HG03354 (cell line): ENCODE measurements at regions not wholly inside any gene's neighbourhood (a gene's known extent, or its start where the extent isn't known, plus 50 kb on each side); places are given as distances from the start of the nearest gene placed in this dataset.

Experiments used
- ATAC-seq: cut with Tn5 transposase; IDR thresholded peaks from one replicate; pipeline ENCODE4 v1.9.1; 2021; ENCODE audit warnings: mild to moderate bottlenecking; ENCODE audit not compliant: unreplicated experiment, poor library complexity, severe bottlenecking

DNA sequence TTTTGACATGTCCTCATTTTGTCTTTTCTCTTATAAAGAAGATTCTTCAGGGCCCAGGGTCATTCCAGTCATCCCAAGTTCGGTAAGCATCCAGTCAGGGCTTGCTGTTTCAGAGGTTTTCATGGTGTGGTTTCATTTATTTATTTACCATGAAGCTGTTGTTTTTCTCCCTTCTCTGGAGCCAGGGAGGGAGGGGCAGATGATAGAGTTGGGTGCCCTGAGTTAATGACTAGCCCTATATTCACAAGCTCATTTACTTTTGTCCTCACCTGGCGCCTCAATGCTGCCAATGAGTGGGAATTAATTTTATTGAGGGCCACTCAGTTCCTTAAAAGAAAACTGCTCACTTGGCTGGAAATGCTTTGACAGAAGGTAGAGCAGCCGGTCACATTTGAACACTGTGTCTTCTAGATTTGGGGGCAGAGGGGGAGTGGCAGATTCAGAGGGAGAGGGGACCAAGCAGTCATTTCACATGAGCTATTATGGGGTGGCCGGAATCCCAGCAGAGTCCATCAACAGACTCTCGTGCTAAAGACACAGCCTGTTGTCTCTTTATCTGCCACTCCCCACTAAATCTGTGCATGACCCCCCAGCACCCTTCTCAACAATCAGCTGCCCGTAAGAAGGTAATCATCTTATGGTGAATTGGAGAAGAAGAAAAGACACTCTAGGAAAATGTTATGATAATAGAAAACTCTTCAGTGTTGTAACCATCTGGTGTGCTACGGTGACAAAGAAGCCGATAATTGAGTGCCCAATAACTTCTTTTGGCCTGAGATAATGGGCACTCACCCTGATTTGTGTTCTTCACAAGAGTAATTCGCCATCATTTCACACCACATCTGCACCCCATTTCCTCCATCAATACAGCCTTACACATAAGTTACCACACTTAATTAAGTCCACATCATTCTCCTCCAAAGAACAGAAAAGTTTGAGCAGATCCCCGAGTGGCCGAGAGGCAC is 573.5 kb upstream of the JAG1 start:
- no peak for ATAC-seq

DNA sequence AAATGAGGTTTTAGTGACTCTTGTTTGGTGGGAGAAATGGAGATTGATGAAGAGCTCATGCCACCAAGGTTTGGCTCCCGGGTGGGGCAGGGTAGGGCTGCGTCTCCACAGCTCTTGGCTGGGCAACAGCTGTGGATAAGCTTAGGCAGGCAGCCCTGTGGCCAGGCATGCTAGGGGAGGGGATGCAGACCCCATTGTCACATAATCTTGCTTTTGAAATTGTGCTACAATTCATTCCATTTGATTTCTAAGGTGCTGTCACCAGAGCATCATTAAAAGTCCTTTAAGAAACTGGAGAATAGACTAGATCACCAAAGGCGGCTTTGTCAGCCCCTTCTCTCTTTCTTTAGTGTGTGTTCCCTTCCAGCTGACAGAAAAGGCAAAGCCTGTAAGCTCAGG is 574.2 kb upstream of the JAG1 start:
- ATAC-seq = no peak

DNA sequence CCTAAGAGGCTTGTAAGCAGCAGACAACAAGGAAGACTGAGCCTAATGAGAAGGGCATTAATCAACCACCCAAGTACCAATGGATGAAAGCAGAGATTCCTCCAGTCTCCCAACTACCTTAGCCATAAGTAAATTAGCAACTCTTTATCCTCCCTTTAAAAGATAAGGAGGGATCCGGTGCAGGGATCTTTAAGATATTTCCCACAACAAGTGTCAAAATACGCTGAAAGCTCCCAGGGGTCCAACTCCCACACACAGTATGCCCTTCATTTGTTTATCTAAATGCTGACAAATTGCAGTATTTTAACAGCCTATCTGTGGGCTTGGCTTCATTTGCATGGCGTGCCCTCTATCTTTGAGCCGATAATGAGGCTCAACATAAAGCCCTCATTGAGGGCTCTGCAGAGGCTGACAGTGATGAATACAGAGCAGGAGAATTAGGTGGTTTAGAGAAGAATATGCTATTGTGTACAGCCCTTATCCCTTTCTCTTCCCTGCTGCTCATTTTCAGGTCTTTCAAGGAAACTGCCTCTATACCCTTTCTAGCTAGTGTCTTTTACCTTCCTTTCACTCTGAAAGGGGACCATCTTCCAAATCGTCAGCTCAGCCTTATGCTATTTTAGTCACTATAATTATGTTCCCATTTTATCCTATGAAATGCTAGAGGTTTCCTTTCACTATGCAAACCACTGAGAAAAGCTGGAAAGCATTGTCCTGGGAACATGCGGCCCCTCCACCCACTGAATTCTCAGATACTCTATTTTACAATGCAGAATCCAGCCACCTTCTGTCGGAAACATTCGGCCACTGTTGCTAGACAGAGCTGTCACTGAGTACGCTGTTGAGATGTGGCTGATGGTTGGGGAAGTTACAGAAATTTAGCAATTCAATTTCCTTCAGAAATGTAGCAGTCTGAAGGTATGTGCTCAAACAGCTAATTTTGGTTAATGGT is 575.2 kb upstream of the JAG1 start:
- ATAC-seq = no peak

DNA sequence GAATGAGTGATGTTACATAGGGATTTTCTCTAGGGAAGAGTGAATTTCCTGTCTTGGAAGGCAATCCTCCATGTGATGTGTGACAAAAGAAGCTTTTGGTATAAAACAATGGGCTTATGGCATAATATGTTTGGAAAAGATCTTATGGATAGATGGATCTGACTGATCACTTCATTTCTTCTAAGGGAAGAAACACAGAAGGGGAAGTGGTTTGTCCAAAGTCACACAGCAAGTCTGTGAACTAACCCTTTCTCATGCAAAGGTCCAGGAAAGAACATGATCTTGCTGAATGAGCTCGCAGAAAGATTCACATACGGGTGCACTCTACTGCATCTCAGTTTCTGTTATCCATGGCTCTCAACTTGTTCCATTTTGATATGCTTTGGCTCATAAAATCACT is 575.9 kb upstream of the JAG1 start:
- no peak for ATAC-seq

DNA sequence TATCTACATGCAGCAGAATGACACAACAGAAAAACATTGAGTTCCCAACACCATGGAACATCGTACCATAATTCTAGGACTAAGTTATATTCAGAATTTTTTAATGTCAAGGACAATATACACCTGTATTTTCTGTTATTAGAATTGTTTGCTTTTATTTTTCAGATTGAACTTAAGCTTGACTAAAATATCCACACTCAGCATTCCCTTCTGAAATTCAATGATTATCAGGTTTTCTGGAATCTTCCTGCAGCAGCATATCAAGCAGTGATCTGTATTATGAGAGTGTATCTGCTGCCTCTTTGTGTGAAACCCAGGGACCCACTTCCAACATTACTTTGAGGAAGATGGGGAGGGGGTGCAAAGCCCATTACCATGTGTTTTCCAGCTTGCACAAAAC is 578.6 kb upstream of the JAG1 start:
- no peak for ATAC-seq

DNA sequence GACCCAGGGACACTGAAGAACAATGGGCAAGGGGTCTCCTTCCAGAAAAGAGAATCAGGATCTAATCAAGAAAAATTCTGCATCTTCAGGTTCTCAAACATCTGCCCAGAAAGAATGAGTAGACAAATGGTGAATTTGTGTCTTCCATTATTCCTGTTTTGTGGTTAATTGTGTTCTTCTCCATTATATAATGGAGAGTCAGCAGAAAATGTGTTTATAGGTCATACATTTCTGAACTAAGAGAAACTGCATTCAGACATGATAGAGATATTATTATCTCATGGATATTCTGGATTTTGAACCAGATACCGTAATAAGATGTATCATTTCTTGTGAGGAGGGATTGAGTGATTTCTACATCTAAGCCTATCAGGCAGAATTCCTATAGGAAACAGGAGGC is 581.7 kb upstream of the JAG1 start:
- ATAC-seq = no peak

DNA sequence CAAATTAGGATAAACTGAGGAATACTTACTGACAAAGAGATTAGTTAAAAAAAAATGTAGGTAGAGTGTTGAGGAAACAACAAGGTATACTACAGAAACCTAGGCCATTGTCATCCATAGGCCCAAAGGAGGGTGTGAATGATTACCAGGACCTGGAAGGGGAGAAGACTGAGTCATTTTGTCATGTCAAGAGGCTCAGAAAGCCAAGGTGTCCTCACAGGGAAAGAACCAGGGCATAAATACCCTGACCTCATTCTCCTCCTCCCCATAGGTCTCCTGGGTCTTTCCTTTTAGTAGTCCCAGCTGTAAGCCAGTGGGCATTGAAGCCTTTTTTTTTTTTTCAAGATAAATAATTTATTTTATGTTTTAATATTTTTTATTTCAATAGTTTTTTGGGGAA is 582.1 kb upstream of the JAG1 start:
- ATAC-seq = no peak

DNA sequence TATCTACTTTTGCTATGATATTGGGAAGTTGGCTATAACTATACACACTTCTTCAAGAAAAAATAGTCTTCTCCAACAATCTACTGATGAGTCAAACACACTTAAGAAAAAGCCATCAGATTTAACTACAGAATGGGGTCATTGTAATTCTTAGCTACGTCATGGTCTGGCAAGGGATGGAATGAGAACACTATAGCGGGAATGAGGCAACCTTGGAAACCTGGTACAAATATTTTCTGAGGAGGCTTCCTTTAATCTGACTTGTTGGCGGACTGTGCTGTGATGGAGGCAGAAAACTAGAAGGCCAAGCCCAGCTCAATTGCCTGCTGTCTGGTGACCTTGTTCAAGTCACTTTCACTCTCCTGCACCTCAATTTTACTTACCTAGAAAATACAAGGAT is 586.8 kb upstream of the JAG1 start:
- ATAC-seq = no peak

DNA sequence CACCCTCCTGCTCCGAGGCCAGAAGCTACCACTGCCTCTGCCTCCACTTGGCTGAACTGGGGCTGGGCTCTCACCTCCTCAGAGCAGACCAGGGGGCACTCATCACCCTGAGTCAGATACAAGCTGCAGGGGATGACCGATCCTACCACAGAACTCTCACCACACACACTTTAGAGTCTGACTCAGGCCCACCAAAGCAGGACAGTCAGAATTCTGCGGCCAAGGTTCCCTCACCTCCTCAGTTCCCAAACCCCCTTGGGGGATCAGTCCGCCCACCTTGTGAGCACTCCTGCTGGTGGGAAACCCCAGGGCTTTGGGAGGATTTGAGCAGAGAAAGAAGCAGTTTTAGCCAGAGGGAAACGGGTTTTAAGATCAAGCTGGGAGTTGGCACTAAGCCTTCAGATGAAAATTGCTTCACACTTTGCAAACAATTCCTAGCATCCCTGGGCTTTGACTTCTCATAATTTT is 587.8 kb upstream of the JAG1 start:
- ATAC-seq = peak; percentile 72

DNA sequence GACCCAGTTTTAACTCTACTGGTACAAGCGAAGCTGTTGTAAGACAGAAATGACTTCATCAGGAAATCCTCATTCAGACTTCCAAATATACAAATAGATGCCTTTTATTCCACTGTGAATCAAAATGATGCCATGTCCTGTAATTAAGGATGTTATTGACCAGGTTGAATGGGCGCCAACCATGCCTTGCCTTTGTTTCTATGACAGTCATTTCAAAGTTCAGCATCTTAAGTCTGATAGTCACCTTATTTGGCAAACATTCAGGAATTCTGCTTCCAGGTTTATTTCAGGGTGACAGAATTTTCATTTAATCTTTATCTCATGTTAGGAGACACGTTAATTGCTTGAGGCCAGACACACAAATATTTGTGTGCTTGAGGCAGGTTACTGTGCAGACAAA is 592.8 kb upstream of the JAG1 start:
- ATAC-seq = no peak

DNA sequence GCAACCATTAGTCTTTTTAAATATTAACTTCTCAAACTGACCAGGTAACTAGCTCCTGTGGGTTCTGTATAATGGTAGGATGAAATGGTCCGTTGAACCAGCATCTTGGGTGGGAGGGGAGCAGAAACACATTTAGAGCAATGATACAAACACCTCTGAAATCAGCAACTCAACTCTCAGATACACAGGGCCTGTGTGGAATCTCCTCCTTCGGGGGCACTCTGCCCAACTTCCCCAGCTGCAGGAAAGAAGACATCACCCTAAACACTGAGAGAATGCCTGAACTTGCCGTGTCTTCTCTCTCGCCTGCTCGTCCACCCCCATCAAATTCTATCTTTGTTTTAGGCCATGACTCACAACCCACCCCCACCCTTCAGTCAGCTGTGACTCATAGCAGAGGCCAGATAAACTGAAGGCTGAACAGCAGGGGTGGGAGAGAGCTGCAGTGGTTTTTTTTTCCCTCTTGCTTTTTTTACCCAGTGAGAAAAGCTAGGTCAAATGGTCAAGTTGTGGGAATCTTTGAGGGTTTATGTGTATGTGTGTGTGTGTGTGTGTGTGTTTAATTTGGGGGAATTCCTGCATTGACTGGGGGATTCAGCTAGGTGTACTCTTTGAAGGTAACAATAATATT is 593.4 kb upstream of the JAG1 start:
- ATAC-seq = peak; percentile 83

DNA sequence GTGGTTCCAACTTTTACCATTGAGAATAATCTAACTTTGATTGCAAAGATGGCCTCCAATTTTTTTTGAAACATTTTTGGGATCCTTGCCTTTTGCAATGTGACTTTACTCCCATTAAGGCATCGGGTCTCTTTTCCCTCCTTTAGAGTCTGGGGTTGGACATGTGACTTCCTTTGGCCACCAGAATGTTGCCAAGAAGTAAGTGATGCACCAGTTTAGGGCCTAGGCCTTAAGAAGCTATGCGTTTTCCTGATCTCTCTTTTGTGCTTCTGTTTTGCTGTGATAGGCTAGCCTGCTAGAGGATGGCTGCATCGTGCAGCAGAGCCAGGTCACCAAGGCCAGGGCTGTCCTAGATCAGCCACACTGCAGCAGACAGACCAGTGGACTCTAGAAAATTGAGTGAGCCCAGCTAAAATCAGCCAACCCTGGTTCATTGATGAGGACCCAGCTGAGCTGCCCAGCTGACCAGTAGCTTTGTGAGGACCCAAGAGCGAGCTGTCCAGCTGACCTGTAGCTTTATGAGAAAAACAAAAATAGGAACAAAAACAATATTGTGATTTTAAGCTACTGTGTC is 594.0 kb upstream of the JAG1 start:
- no peak for ATAC-seq

DNA sequence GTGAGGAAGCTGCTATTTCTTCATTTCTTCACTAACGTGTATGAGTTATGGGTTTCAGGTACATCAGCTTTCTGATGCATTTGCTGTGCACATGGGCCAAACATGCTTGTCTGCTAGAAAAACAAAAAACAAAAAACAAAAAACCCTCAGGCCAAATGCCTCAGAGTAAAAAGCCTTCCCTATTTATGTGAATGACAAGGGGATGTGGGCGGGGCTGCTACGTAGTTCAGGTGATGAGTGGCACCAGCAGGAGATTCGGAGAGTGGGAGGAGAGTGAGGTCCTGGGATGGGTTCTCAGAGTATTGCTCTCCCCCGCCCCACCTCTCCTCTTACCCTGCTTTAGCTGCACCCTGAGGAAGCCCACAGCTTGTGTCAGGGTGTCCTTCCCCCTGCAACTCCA is 596.8 kb upstream of the JAG1 start:
- no peak for ATAC-seq

DNA sequence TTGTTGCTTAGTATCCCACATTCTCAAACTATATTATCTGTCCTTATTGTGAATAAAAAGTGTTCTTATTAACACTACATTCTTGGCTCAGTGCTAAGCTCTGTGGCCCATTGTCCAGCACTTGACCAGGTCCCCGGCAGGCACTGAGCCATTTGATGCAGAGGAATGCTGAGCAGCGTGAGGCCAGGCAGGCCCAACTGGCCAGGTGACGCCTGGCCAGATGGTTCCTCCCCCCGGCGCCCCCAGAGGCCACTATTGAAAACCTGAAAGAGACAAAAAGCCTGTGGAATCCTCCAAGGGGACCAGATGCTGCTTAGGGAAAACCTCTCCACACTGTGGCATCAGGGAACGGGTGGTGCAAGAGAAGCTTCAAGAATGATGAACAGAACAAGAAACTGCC is 597.5 kb upstream of the JAG1 start:
- ATAC-seq = no peak

DNA sequence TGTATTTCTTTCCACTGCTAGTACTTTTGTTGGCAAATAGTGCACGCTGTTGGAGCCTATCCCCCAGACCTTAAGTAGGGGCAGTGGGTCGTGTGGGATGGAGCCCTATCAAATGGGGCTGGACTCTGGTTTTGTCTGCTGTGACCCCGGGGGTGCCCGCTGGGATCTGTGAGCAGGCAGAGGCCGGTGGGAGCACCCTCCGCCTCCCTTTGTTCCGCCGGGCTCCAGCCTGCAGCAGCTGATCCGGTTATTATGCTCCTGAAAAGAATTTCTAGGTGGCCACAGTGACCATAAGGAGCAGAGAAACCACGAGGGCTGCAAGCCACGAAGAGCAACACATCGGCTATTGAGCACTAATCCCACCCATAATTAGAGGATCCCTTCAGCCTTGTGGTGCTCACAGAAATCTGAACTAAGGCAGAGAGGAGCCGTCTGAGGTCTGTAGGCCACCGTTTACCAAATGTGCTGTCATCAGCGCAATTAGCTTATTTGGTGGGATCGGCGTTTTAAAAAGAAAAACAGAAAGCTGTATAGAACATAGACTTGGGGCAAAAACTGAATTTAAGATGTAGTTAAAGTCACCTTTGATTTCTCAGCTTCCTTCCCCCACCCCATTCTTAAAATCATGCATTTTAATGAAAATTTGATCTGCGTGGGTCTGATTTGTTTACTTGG is 598.3 kb upstream of the JAG1 start:
- ATAC-seq = no peak

DNA sequence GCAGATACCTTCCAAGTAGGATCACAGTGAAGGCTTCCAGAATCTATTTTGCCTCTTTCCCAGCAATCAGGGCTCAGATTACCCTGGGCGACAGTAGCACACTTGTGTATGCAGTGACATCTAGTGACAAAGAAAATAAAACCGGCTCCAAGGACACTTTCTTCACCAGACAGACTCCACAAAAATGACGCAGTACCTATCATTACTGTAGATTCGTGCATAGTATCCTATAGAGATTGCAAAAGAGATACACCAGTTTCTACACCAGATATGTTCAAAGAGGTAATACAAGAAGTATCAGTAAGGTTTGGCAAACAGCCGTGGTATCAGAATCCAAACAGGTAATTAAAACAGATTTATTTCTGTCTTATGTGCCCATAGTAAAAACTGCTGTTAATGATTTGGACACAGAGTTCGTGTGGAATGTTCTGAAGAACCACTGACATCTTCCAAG is 600.4 kb upstream of the JAG1 start:
- ATAC-seq = peak; percentile 70

DNA sequence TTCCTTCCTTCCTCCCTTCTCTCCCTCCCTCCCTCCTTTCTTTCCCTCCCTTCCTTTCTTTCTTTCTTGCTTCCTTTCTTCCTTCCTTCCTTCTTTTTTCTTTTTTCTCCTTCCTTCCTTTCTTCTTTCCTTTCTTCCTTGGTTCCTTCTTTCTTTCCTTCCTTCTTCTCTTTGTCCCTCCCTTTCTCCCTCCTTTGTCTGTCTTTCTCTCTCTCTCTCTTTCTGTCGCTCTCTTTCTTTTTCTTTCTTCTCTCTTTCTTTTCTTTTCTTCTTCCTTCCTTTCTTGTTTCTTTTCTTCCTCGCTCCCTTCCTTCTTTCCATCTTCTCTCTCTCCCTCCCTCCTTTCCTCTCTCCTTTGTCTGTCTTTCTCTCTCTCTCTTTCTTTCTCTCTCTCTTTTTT is 601.9 kb upstream of the JAG1 start:
- no peak for ATAC-seq

DNA sequence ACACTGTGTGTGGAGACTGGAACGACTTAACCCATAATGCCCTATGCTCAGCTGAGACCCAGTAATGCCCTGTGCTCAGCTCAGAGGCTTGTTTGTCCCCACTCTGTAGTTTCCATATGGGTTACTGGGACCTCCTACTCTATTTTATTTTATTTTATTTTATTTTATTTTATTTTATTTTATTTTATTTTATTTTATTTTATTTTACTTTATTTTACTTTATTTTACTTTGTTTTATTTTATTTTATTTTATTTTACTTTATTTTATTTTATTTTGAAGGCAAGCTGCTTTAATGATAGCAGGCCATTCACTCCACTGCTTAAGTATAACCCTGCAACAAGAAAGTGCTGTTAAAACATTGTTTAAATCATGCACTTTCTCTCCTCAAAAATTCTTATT is 603.4 kb upstream of the JAG1 start:
- no peak for ATAC-seq

DNA sequence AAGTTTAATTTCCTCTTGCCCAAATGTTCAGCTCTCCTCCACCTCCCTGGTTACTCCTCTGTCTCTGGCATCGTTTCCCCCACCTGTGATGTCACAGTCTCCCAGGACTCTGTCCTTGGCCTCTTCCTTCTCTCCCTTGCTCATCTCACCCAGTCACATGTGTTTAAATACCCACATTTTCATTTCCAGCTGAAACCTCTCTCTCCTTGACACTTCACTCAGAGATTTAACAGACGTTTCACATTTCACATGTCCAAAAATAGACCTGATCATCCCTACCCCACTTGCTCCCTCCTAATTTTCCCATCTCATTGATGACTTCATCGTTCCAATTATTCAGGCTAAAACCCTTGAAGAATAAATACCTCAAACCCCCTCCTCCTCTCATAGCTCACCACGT is 604.1 kb upstream of the JAG1 start:
- ATAC-seq = no peak
